GM18508 (cell line): ENCODE measurements at regions not wholly inside any gene's neighbourhood (a gene's known extent, or its start where the extent isn't known, plus 50 kb on each side); places are given as distances from the start of the nearest gene placed in this dataset.
A peak's percentile ranks its signal among the peaks of the same experiment; 100 is the strongest.

Experiments
- ATAC-seq: cut with Tn5 transposase; IDR thresholded peaks from one replicate; pipeline ENCODE4 v1.9.1; 2021; ENCODE audit warnings: moderate number of reproducible peaks; ENCODE audit not compliant: insufficient read depth, unreplicated experiment

DNA sequence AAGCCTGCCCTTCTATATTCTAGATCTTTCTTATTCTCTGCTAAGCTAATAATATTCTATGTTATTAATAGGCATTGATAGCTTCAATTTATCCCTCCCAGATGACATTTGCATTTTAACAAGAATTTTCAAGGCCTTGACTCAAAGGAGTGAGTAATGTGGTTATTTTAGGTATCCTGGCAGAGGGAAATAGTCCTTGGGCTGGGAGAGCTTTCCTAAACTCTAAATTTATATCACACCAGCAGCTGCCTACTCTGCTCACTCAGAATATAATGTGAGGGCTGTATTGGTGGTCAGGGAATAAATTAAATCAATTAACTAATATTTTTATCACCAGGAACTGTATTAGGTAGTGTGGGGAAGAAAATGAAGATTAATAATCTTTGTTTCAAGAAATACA lies 74.8 kb upstream of the ADAM23 start:
- no peak for ATAC-seq

- ATAC-seq: no peak
These were observed 74.3 kb upstream of the ADAM23 start for GRCh38 chr2:206368933-206369569.

- ATAC-seq: no peak
These were observed 67.4 kb upstream of the ADAM23 start for GRCh38 chr2:206375956-206376355.

DNA sequence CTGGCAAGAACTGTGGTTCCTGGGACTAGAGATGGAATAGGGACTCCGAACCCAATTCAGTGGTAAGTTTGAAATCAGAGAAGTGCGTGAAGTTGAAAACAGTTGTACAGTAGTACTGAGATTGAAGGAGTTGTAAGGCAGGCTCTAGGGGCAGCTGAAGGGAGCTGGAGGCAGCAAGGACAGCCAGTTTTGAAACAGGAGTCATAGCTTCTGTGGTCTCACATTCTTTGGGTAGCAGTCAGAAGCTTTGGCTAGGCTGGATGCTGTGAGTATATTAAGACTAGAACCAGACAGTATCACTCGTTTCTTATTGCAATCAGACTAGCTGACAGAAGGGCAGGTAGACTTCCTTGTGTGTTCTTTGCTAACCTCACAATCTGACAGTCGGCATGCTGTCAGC lies 64.5 kb upstream of the ADAM23 start:
- ATAC-seq: no peak

GRCh38 chr2:206379266-206379665 lies 64.1 kb upstream of the ADAM23 start:
- ATAC-seq: no peak

GRCh38 chr2:206379886-206380285 lies 63.4 kb upstream of the ADAM23 start:
- ATAC-seq: no peak

GRCh38 chr2:206381881-206382280 lies 61.5 kb upstream of the ADAM23 start:
- ATAC-seq: no peak

GRCh38 chr2:206383669-206384068 lies 59.7 kb upstream of the ADAM23 start:
- no peak for ATAC-seq

GRCh38 chr2:206387808-206388207 lies 55.5 kb upstream of the ADAM23 start:
- ATAC-seq: no peak

- ATAC-seq: no peak
These were observed 54.6 kb upstream of the ADAM23 start for GRCh38 chr2:206388698-206389097.

- ATAC-seq: no peak
These were observed 54.2 kb upstream of the ADAM23 start for GRCh38 chr2:206389164-206389563.

GRCh38 chr2:206390181-206390580 lies 53.2 kb upstream of the ADAM23 start:
- no peak for ATAC-seq

DNA sequence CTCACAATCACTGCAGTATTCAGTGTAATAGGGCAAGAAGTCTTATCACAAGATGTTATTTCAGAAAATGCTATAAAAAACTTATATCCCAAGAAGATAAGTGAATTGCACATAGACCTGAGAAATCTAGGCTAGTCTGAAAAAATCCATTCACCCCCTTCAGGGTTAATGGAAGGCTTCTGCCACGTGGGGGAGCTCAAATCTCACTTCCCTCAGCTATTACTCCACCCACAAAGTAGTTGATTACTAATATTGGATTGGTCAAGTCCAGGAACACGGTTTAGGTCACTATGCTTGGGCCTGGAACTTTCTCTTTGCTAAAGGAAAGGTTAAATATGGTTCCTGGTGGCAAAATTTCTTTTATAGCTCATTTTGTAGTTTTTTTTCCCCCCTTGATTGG lies 51.2 kb upstream of the ADAM23 start:
- peak; percentile 90 for ATAC-seq
